Left lung (tissue), 4 donors: ENCODE measurements at regions not wholly inside any gene's neighbourhood (a gene's known extent, or its start where the extent isn't known, plus 50 kb on each side); places are given as distances from the start of the nearest gene placed in this dataset.

Experiments
- ATAC-seq: fragments of 200-7000 bp; cut with Tn5 transposase; one replicate; pipeline ENCODE4 v1.9.1; 2020; ENCODE audit warnings: moderate library complexity
- DNase-seq, 4 donors: peaks; one replicate each; pipeline ENCODE4 v3.0.0-alpha.2; 2013 to 2020
- H3K27ac ChIP-seq, 2 donors: fragments of 200-600 bp; sonication (generic) in 1 of 2; one replicate each; pipeline versions ENCODE4 v1.5.0 to v1.8.0; 2020 to 2021
- H3K27me3 ChIP-seq, 2 donors: fragments of 200-600 bp; sonication (generic) in 1 of 2; one replicate each; pipeline versions ENCODE4 v1.5.0 to v1.8.0; 2020 to 2021
- H3K36me3 ChIP-seq, 2 donors: fragments of 200-600 bp; sonication (generic) in 1 of 2; one replicate each; pipeline versions ENCODE4 v1.5.0 to v1.8.0; 2020 to 2021
- H3K4me1 ChIP-seq, 2 donors: fragments of 200-600 bp; one replicate each; pipeline ENCODE4 v1.8.0; 2021
- H3K4me3 ChIP-seq, 2 donors: fragments of 200-600 bp; sonication (generic) in 1 of 2; one replicate each; pipeline versions ENCODE4 v1.5.0 to v1.8.0; 2020 to 2021; ENCODE audit warnings: mild to moderate bottlenecking in 1 of 2
- H3K9me3 ChIP-seq, 2 donors: fragments of 200-600 bp; sonication (generic) in 1 of 2; one replicate each; pipeline versions ENCODE4 v1.5.0 to v1.8.0; 2020 to 2021
- intact Hi-C, 2 donors: fragments of 100-400 bp; cut with DNase I; formaldehyde crosslinking; loops; one replicate each; pipeline versions ENCODE4 v1.11.2 to v1.14.2; 2022
- TF ChIP-seq, protein P1 (sequence below), 2 donors: fragments of 200-600 bp; sonication (generic) in 1 of 2; IDR thresholded peaks; one replicate each; pipeline versions ENCODE4 v1.5.0 to v1.8.0; 2021; ENCODE audit warnings: antibody characterized with exemption in 2 of 2
- donor health status: DM: no; HTN: yes; CAD: no.
- donor health status: DM: no; HTN: no; CAD: no.

GRCh38 chr13:76733671-76734070, 152.5 kb downstream of the KCTD12 start:
- intact Hi-C loops: no loop called here
- no peak overlapping the region for H3K27ac ChIP-seq
- no peak for ATAC-seq
- DNase-seq: no peak
- no peaks in the 10 kb centered on the region for H3K36me3 ChIP-seq
- TF ChIP-seq, protein P1, sequence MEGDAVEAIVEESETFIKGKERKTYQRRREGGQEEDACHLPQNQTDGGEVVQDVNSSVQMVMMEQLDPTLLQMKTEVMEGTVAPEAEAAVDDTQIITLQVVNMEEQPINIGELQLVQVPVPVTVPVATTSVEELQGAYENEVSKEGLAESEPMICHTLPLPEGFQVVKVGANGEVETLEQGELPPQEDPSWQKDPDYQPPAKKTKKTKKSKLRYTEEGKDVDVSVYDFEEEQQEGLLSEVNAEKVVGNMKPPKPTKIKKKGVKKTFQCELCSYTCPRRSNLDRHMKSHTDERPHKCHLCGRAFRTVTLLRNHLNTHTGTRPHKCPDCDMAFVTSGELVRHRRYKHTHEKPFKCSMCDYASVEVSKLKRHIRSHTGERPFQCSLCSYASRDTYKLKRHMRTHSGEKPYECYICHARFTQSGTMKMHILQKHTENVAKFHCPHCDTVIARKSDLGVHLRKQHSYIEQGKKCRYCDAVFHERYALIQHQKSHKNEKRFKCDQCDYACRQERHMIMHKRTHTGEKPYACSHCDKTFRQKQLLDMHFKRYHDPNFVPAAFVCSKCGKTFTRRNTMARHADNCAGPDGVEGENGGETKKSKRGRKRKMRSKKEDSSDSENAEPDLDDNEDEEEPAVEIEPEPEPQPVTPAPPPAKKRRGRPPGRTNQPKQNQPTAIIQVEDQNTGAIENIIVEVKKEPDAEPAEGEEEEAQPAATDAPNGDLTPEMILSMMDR (IDR thresholded peaks at IDR 0.05): no peak
- H3K4me3 ChIP-seq: no peak overlapping the region
- no peaks in the 10 kb centered on the region for H3K27me3 ChIP-seq
- peaks cover 0 to 13% of the 10 kb centered on the region in 2 donors for H3K4me1 ChIP-seq
- H3K9me3 ChIP-seq: no peaks in the 10 kb centered on the region

- TF ChIP-seq, protein P1 (IDR thresholded peaks at IDR 0.05): no peak
- Histone ChIP-seq H3K4me3 (no peak overlapping the region), H3K27me3 (no peaks in the 10 kb centered on the region), H3K27ac (no peak overlapping the region), H3K9me3 (peaks cover 0 to 3% of the 10 kb centered on the region in 2 donors), H3K36me3 (no peaks in the 10 kb centered on the region), H3K4me1 (peaks cover 0 to 14% of the 10 kb centered on the region in 2 donors)
- DNase-seq: no peak
- no peak for ATAC-seq
- intact Hi-C loops: no loop called here
Observed at GRCh38 chr13:76732367-76732766, 153.8 kb downstream of the KCTD12 start.

DNA sequence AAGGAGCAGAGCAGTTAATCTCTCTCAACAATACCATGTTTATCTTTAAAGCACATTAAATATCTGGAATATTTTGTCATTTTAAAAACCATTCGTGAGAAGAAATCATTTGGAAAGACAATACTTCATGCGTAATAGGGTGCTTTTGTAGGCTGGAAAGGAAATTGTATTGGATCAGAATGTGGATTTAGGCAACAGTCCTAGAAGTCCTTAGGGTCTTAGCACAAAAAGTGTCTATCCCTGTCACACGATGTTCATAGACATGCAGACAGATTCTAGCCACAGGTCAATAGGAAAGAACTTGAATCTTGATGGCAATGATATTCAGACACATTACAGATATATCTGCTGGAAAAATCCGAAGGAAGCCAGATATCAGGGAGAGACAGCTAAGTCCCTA, 156.0 kb downstream of the KCTD12 start:
- Histone ChIP-seq H3K4me1 (peaks cover 0 to 14% of the 10 kb centered on the region in 2 donors), H3K4me3 (no peak overlapping the region), H3K27ac (no peak overlapping the region), H3K36me3 (no peaks in the 10 kb centered on the region), H3K9me3 (peaks cover 0 to 7% of the 10 kb centered on the region in 2 donors), H3K27me3 (no peaks in the 10 kb centered on the region)
- intact Hi-C loops: no loop called here
- ATAC-seq (no peak), DNase-seq (no peak)
- TF ChIP-seq, protein P1 (IDR thresholded peaks at IDR 0.05): no peak

- no peak for ATAC-seq
- Histone ChIP-seq H3K27ac (no peak overlapping the region), H3K27me3 (no peaks in the 10 kb centered on the region), H3K36me3 (no peaks in the 10 kb centered on the region), H3K4me3 (no peak overlapping the region), H3K4me1 (peaks cover 0 to 14% of the 10 kb centered on the region in 2 donors), H3K9me3 (peaks cover 0 to 7% of the 10 kb centered on the region in 2 donors)
- no peak for DNase-seq
- intact Hi-C loops: no loop called here
- TF ChIP-seq, protein P1 (IDR thresholded peaks at IDR 0.05): no peak
Observed at GRCh38 chr13:76729691-76730090, 156.5 kb downstream of the KCTD12 start.

DNA sequence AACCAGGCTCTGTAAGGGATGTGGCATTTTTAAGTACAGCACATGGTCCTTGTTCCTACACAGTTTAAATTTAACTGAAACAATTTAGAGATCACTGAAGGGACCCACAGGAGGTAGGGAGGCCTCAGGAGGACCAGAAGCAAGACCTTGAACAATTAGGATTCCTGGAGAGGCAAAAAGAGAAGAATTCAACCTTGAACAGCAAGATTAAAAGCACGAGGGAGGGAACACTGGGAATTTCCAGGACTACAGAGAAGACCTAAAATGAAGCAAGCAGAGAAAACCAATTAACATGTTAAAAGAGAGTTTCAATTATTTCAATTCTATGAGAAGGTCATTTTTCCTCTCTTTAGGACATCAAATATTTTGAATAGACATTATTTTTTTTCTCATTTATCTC, 160.3 kb downstream of the KCTD12 start:
- no peak overlapping the region for H3K27ac ChIP-seq

More for the DNA sequence above, 160.3 kb downstream of the KCTD12 start:
- intact Hi-C loops: no loop called here
- no peak overlapping the region for H3K4me3 ChIP-seq
- DNase-seq: no peak
- peaks cover 10 to 48% of the 10 kb centered on the region in 2 donors for H3K4me1 ChIP-seq
- ATAC-seq: no peak
- no peaks in the 10 kb centered on the region for H3K36me3 ChIP-seq
- TF ChIP-seq, protein P1 (IDR thresholded peaks at IDR 0.05): no peak
- H3K9me3 ChIP-seq: peaks cover 0 to 7% of the 10 kb centered on the region in 2 donors
- H3K27me3 ChIP-seq: no peaks in the 10 kb centered on the region
